IMR-90 (cell line): ENCODE measurements at regions not wholly inside any gene's neighbourhood (a gene's known extent, or its start where the extent isn't known, plus 50 kb on each side); places are given as distances from the start of the nearest gene placed in this dataset.

Experiments used
- ATAC-seq: fragments of 200-7000 bp; cut with Tn5 transposase; 2 replicates; pipeline ENCODE4 v1.9.1; 2020; ENCODE audit warnings: low read depth, mild to moderate bottlenecking, moderate library complexity
- BruUV-seq: library from RNA; stranded (reverse); fragments of 400-500 nt; replicated peaks from 2 replicates; lab custom pipeline; 2021; lab: Mats Ljungman, UMichigan
- CTCF ChIA-PET: fragments of 300-600 bp; formaldehyde crosslinking; extraction: SDS; loops from one replicate; lab custom pipeline; 2021; ENCODE audit warnings: antibody characterized with exemption; lab: Yijun Ruan, JAX
- POLR2A ChIA-PET: fragments of 300-600 bp; sonication (Branson Sonifier 250); formaldehyde crosslinking; loops from one replicate; lab custom pipeline; 2022; ENCODE audit warnings: antibody characterized with exemption; ENCODE audit not compliant: unreplicated experiment; lab: Charles Lee
- DNase-seq: peaks from one replicate; pipeline ENCODE4 v3.0.0; 2013
- H2AFZ ChIP-seq: replicated peaks from 2 replicates; pipeline ENCODE3; 2013; ENCODE audit warnings: low read length, mild to moderate bottlenecking; ENCODE audit not compliant: poor library complexity
- H2AK5ac ChIP-seq: 2 replicates; pipeline ENCODE4 v1.6.1; 2013; ENCODE audit warnings: low read depth, low read length, inconsistent platforms
- H2AK9ac ChIP-seq: replicated peaks from 2 replicates; pipeline ENCODE3; 2013; ENCODE audit warnings: mild to moderate bottlenecking, low read depth, low read length, moderate library complexity; ENCODE audit not compliant: poor library complexity
- H2BK120ac ChIP-seq: 2 replicates; pipeline ENCODE4 v1.6.1; 2013; ENCODE audit warnings: low read depth, low read length, inconsistent platforms
- H2BK15ac ChIP-seq: 3 replicates; pipeline ENCODE4 v1.6.1; 2013; ENCODE audit warnings: low read depth, low read length, inconsistent platforms
- H2BK20ac ChIP-seq: 2 replicates; pipeline ENCODE4 v1.6.1; 2013; ENCODE audit warnings: low read depth, mild to moderate bottlenecking, inconsistent platforms, low read length, moderate library complexity
- H2BK5ac ChIP-seq: 2 replicates; pipeline ENCODE4 v1.6.1; 2013; ENCODE audit warnings: mild to moderate bottlenecking, low read depth, low read length, inconsistent platforms; ENCODE audit not compliant: poor library complexity, severe bottlenecking
- H3K14ac ChIP-seq: replicated peaks from 2 replicates; pipeline ENCODE4 v1.6.1; 2013; ENCODE audit warnings: low read depth, low read length, inconsistent platforms
- H3K18ac ChIP-seq: 2 replicates; pipeline ENCODE4 v1.6.1; 2013; ENCODE audit warnings: low read depth, low read length, control low read depth
- H3K23ac ChIP-seq: 2 replicates; pipeline ENCODE4 v1.6.1; 2013; ENCODE audit warnings: low read depth, low read length, inconsistent platforms
- H3K27ac ChIP-seq: 2 replicates; pipeline ENCODE4 v1.5.1; 2013; ENCODE audit warnings: mild to moderate bottlenecking, control low read depth, low read length; ENCODE audit not compliant: insufficient read depth
- H3K27me3 ChIP-seq: 2 replicates; pipeline ENCODE4 v1.6.1; 2013; ENCODE audit warnings: low read length; ENCODE audit not compliant: control insufficient read depth, insufficient read depth
- H3K36me3 ChIP-seq: 2 replicates; pipeline ENCODE4 v1.6.1; 2013; ENCODE audit warnings: low read length, mixed read lengths; ENCODE audit not compliant: control insufficient read depth, insufficient read depth
- H3K4ac ChIP-seq: 2 replicates; pipeline ENCODE4 v1.6.1; 2013; ENCODE audit warnings: low read depth, low read length, inconsistent platforms
- H3K4me1 ChIP-seq: 2 replicates; pipeline ENCODE4 v1.6.1; 2013; ENCODE audit warnings: low read length, mixed read lengths; ENCODE audit not compliant: control insufficient read depth, insufficient read depth
- H3K4me2 ChIP-seq: 2 replicates; pipeline ENCODE4 v1.6.1; 2013; ENCODE audit warnings: low read depth, mild to moderate bottlenecking, control low read depth, low read length, moderate library complexity
- H3K4me3 ChIP-seq: 2 replicates; pipeline ENCODE4 v1.5.1; 2013; ENCODE audit warnings: low read depth, mild to moderate bottlenecking, control low read depth, low read length, moderate library complexity; ENCODE audit not compliant: insufficient read depth
- H3K56ac ChIP-seq: 2 replicates; pipeline ENCODE4 v1.6.1; 2013; ENCODE audit warnings: low read length, inconsistent platforms; ENCODE audit not compliant: insufficient read depth; ENCODE audit errors: extremely low read depth
- H3K79me1 ChIP-seq, 2 experiments: 2 replicates each; pipeline ENCODE4 v1.6.1; 2013; ENCODE audit warnings: low read length in 2 of 2, inconsistent platforms in 1 of 2, low read depth in 1 of 2
- H3K9ac ChIP-seq: 2 replicates; pipeline ENCODE4 v1.6.1; 2013; ENCODE audit warnings: low read depth, low read length, control low read depth
- H3K9me1 ChIP-seq: 2 replicates; pipeline ENCODE4 v1.6.1; 2013; ENCODE audit warnings: low read length, inconsistent platforms; ENCODE audit not compliant: insufficient read depth
- H3K9me3 ChIP-seq: 2 replicates; pipeline ENCODE4 v1.6.1; 2013; ENCODE audit warnings: low read length; ENCODE audit not compliant: control insufficient read depth, insufficient read depth
- H4K20me1 ChIP-seq: 2 replicates; pipeline ENCODE4 v1.6.1; 2013; ENCODE audit warnings: low read length, inconsistent platforms; ENCODE audit not compliant: insufficient read depth
- H4K5ac ChIP-seq: 2 replicates; pipeline ENCODE4 v1.6.1; 2013; ENCODE audit warnings: mild to moderate bottlenecking, low read depth, low read length, control low read depth
- H4K8ac ChIP-seq, 2 experiments: 2 replicates each; pipeline ENCODE4 v1.6.1; 2013; ENCODE audit warnings: low read depth in 2 of 2, low read length in 2 of 2, control low read depth in 1 of 2, inconsistent platforms in 1 of 2
- H4K91ac ChIP-seq: 2 replicates; pipeline ENCODE4 v1.6.1; 2013; ENCODE audit warnings: low read depth, low read length, inconsistent platforms; ENCODE audit not compliant: insufficient read depth
- CEBPB ChIP-seq: IDR thresholded peaks from 2 replicates; pipeline ENCODE4 v1.6.1; 2012; ENCODE audit warnings: low read depth, low read length, improper control_type of control experiment
- MAFK ChIP-seq: IDR thresholded peaks from 2 replicates; pipeline ENCODE4 v1.6.1; 2012; ENCODE audit warnings: low read depth, low read length, improper control_type of control experiment
- WGBS, 2 experiments: methylation state at CpG; one replicate each; pipeline versions ENCODE4 v1.1.5 to v1.1.7; 2013; ENCODE audit warnings: missing lambda C conversion rate in 2 of 2; ENCODE audit not compliant: insufficient read length in 1 of 2; ENCODE audit errors: extremely low coverage in 2 of 2; 5-methylcytosine and 5-hydroxymethylcytosine counted together
- dilution Hi-C: fragments of 300-500 bp; cut with HindIII; formaldehyde crosslinking; loops from one replicate; pipeline ENCODE4 v1.14.3; 2018; ENCODE audit warnings: low sequenced_read_pairs; ENCODE audit not compliant: unreplicated experiment
- in situ Hi-C: fragments of 300-500 bp; cut with MboI; formaldehyde crosslinking; loops from 3 replicates; pipeline ENCODE4 v1.14.3; 2019; ENCODE audit warnings: low sequenced_read_pairs, inconsistent platforms, mixed read lengths
- intact Hi-C: fragments of 100-400 bp; cut with micrococcal nuclease; formaldehyde crosslinking; loops from 2 replicates; pipeline ENCODE4 v1.10.0; 2022

GRCh38 chr15:99487337-99487730, 78.5 kb upstream of the MEF2A start:
- no peak overlapping the region for H3K4me3 ChIP-seq
- no peak; the same call in 1 of the 2 replicates for ATAC-seq
- TF ChIP-seq CEBPB, result peak; percentile 73
- TF ChIP-seq MAFK, result no peak
- ChIA-PET CTCF (no interaction called here), POLR2A (no interaction called here)
- intact Hi-C loops (no loop called here), in situ Hi-C loops (no loop called here), dilution Hi-C loops (no loop called here)
- no peaks in the 10 kb centered on the region for H4K20me1 ChIP-seq
- peak overlapping the region; percentile 32; the same call in 1 of the 2 replicates for H4K5ac ChIP-seq
- H2AK9ac ChIP-seq, result peak overlapping the region; percentile 45
- no peaks in the 10 kb centered on the region for H3K27me3 ChIP-seq
- WGBS, 2 experiments, result no CpG with 5 or more reads among the region's 5 CpGs
- H3K36me3 ChIP-seq, result no peaks in the 10 kb centered on the region
- H4K8ac ChIP-seq, result peak overlapping the region; percentile 69 to 83; a peak in 2 of 4 replicates
- peak overlapping the region; percentile 70; the same call in 1 of the 2 replicates for H3K27ac ChIP-seq
- peaks cover 12% of the 10 kb centered on the region for H3K4me1 ChIP-seq
- 0 out of 2 replicates have a peak overlapping the region, but pooled peaks have one; percentile 5 for H3K9ac ChIP-seq
- H2AFZ ChIP-seq, result peak overlapping the region; percentile 87
- peak overlapping the region; percentile 62; the same call in 1 of the 3 replicates for H2BK15ac ChIP-seq
- no peaks in the 10 kb centered on the region; the same call in 1 of the 2 replicates for H3K9me3 ChIP-seq
- BruUV-seq, result no TSS peak
- peak overlapping the region; percentile 77 for H2BK20ac ChIP-seq
- peak overlapping the region; percentile 85 for H3K4ac ChIP-seq
- H2BK120ac ChIP-seq, result peak overlapping the region; percentile 75
- DNase-seq, result no peak
- no peak overlapping the region; the same call in 1 of the 2 replicates for H3K18ac ChIP-seq
- no peaks in the 10 kb centered on the region for H3K79me1 ChIP-seq
- H2AK5ac ChIP-seq, result peak overlapping the region; percentile 53; the same call in 1 of the 2 replicates
- H4K91ac ChIP-seq, result peak overlapping the region; percentile 82; the same call in 1 of the 2 replicates
- H2BK5ac ChIP-seq, result peak overlapping the region; percentile 1
- H3K14ac ChIP-seq, result peak overlapping the region; percentile 81
- H3K23ac ChIP-seq, result peak overlapping the region; percentile 35; the same call in 1 of the 2 replicates
- peak overlapping the region; percentile 28; the same call in 1 of the 2 replicates for H3K4me2 ChIP-seq
- H3K9me1 ChIP-seq, result peaks cover 15% of the 10 kb centered on the region; the same call in 1 of the 2 replicates
- H3K56ac ChIP-seq, result no peak overlapping the region
